ENCODE measurements at regions not wholly inside any gene's neighbourhood (a gene's known extent, or its start where the extent isn't known, plus 50 kb on each side); places are given as distances from the start of the nearest gene placed in this dataset.

DNA sequence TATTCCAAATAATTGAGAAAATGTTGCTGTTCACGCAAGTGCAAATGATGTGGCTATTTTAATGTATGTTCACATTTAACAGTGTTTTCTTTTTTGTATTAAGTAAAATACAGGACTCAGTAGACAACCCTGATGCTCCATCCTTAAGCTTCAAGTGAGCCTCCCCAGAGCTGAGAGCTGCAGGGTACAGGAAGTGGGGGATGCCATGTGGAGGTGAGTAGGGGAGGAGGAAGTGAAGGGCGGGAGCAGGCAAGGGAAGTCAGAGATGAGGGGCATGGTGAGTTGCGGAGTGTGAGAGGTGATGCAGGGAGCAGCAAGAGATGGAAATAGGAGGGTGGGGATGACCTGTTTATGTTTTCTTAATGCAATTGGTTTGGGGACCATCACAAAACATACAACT lies 711.0 kb downstream of the UQCRFS1 start:
- TF ChIP-seq, protein P1, sequence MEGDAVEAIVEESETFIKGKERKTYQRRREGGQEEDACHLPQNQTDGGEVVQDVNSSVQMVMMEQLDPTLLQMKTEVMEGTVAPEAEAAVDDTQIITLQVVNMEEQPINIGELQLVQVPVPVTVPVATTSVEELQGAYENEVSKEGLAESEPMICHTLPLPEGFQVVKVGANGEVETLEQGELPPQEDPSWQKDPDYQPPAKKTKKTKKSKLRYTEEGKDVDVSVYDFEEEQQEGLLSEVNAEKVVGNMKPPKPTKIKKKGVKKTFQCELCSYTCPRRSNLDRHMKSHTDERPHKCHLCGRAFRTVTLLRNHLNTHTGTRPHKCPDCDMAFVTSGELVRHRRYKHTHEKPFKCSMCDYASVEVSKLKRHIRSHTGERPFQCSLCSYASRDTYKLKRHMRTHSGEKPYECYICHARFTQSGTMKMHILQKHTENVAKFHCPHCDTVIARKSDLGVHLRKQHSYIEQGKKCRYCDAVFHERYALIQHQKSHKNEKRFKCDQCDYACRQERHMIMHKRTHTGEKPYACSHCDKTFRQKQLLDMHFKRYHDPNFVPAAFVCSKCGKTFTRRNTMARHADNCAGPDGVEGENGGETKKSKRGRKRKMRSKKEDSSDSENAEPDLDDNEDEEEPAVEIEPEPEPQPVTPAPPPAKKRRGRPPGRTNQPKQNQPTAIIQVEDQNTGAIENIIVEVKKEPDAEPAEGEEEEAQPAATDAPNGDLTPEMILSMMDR (IDR thresholded peaks at IDR 0.05), result no peak
- Mint-ChIP-seq H3K4me3 (no peak overlapping the region), H3K4me1 (no peaks in the 10 kb centered on the region), H3K9me3 (no peaks in the 10 kb centered on the region), H3K27ac (no peak overlapping the region), H3K36me3 (ENCODE audit: low read depth) (no peaks in the 10 kb centered on the region), H3K27me3 (no peaks in the 10 kb centered on the region)
- no peak for ATAC-seq (ENCODE audit: low read depth)
- no peak for DNase-seq
- intact Hi-C loops (cut with micrococcal nuclease), result no loop called here
- ChIA-PET POLR2A (no interaction called here), CTCF (no interaction called here)

DNA sequence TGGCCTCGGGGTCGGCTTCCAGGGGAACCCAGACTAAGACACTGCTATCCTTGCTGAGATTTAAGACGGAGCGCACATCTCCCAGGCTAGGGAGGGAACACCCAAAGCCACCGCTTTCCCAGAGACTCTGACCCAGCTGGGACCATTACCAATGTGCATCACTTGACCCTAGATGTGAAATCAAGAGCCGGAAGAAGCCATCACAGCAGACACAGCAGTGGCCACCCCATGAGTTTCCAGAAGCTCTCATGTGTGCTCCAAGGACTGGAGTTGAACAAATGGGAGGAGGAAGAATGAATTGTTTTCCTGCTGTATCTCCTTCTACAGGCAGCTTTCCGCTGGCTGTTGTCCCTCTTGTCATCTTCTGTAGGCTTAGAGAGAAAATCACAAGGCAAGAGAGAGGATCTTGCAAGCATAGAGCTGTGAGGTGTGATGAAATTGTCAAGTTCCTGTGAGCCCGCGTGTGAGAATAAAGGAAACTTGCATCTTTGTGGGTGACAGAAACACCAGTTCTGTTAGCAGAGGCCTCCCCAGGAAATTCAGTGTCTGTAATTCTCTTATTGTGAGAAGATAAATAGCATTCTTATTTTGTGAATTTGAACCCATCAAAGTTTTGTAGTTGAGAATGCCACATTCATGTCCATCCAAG lies 711.8 kb downstream of the UQCRFS1 start:
- intact Hi-C loops (cut with micrococcal nuclease), result no loop called here
- H3K9me3 Mint-ChIP-seq, result no peaks in the 10 kb centered on the region
- no peak for ATAC-seq (ENCODE audit: low read depth)

DNA sequence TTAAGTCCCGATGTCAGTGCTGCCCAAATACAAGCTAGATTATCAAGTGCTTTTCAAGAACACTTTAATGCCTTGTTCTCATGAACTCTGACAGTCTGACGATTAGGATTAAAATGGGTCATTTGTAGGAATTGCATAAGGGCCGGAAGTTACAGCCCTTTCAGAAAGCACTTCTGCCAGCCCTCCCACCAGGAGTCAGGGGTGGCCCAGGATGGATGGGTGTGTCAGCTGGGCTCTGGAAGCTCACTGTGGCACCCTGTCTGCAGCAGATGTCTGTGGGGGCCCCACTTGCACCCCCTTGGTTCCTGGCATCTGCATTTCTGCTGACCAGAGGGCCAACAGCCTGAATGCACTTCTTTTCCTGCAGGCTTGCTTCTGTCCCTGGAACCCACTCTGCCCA lies 712.7 kb downstream of the UQCRFS1 start:
- no peaks in the 10 kb centered on the region for H3K36me3 Mint-ChIP-seq (ENCODE audit: low read depth)
- no peaks in the 10 kb centered on the region for H3K27me3 Mint-ChIP-seq
- CTCF ChIA-PET, result no interaction called here
- intact Hi-C loops (cut with micrococcal nuclease), result no loop called here
- no peaks in the 10 kb centered on the region for H3K9me3 Mint-ChIP-seq
- TF ChIP-seq, protein P1 (IDR thresholded peaks at IDR 0.05), result no peak
- DNase-seq, result no peak
- H3K4me1 Mint-ChIP-seq, result no peaks in the 10 kb centered on the region
- H3K4me3 Mint-ChIP-seq, result no peak overlapping the region
- POLR2A ChIA-PET, result no interaction called here
- no peak overlapping the region for H3K27ac Mint-ChIP-seq
- ATAC-seq (ENCODE audit: low read depth), result no peak

More for the DNA sequence above, 711.8 kb downstream of the UQCRFS1 start:
- no peaks in the 10 kb centered on the region for H3K27me3 Mint-ChIP-seq
- CTCF ChIA-PET, result no interaction called here
- H3K4me1 Mint-ChIP-seq, result no peaks in the 10 kb centered on the region
- H3K27ac Mint-ChIP-seq, result no peak overlapping the region
- no peaks in the 10 kb centered on the region for H3K36me3 Mint-ChIP-seq (ENCODE audit: low read depth)
- TF ChIP-seq, protein P1 (IDR thresholded peaks at IDR 0.05), result no peak
- H3K4me3 Mint-ChIP-seq, result no peak overlapping the region
- POLR2A ChIA-PET, result no interaction called here
- no peak for DNase-seq

DNA sequence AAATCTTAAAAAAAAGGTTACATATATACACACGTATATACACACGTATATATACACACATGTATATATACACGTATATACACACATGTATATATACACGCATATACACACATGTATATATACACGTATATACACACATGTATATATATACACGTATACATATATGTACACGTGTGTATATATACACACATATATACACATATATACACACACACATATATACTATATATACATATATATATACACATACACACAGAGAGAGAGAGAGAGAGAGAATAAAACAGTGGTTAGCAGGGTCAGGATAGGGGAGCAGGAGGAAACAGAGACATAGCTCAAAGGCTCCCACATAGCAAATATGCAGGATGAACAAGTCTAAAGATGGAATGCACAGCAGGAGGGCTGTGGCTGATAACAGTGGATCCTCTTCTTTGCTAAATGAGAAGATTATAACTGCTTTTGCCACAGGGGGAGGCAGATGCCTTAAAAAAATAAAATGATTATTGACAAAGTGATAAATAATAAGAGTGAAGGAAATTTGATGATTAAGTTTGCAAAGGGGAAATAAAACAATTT lies 714.5 kb downstream of the UQCRFS1 start:
- no peaks in the 10 kb centered on the region for H3K4me1 Mint-ChIP-seq
- H3K4me3 Mint-ChIP-seq, result no peak overlapping the region
- no peaks in the 10 kb centered on the region for H3K36me3 Mint-ChIP-seq (ENCODE audit: low read depth)
- H3K27ac Mint-ChIP-seq, result no peak overlapping the region
- TF ChIP-seq, protein P1 (IDR thresholded peaks at IDR 0.05), result no peak
- POLR2A ChIA-PET, result no interaction called here
- no peaks in the 10 kb centered on the region for H3K27me3 Mint-ChIP-seq
- CTCF ChIA-PET, result no interaction called here
- H3K9me3 Mint-ChIP-seq, result peaks cover 5% of the 10 kb centered on the region
- no peak for DNase-seq
- intact Hi-C loops (cut with micrococcal nuclease), result no loop called here
- ATAC-seq (ENCODE audit: low read depth), result no peak

DNA sequence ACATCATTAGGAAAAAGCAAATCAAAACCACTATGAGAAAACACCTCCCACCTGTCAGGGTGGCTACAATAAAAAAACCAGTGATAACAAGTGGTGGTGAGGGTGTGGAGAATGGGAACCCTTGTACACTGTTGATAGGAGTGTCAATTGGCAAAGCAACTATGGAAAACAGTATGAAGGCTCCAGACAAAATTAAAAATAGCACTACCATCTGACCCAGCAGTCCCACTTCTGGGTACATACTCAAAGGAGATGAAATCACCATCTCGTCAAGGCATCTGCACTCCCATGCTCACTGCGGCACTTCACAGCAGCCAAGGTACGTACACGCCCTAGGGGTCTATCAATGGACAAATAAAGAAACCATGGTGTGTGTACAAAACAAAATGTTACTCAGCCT lies 715.1 kb downstream of the UQCRFS1 start:
- Mint-ChIP-seq H3K27ac (no peak overlapping the region), H3K27me3 (no peaks in the 10 kb centered on the region), H3K36me3 (ENCODE audit: low read depth) (no peaks in the 10 kb centered on the region), H3K4me3 (no peak overlapping the region), H3K4me1 (no peaks in the 10 kb centered on the region), H3K9me3 (peaks cover 5% of the 10 kb centered on the region)
- ChIA-PET POLR2A (no interaction called here), CTCF (no interaction called here)
- TF ChIP-seq, protein P1 (IDR thresholded peaks at IDR 0.05), result no peak
- intact Hi-C loops (cut with micrococcal nuclease), result no loop called here
- no peak for ATAC-seq (ENCODE audit: low read depth)
- no peak for DNase-seq
